Thyroid gland (tissue), 4 donors: ENCODE measurements at regions not wholly inside any gene's neighbourhood (a gene's known extent, or its start where the extent isn't known, plus 50 kb on each side); places are given as distances from the start of the nearest gene placed in this dataset.

Source experiments
- POLR2A ChIP-seq, 2 donors: fragments of 450-650 bp; IDR thresholded peaks; one replicate each; pipeline ENCODE4 v1.6.1; 2017; ENCODE audit warnings: antibody characterized with exemption in 2 of 2, mild to moderate bottlenecking in 2 of 2, moderate library complexity in 1 of 2
- TF ChIP-seq, protein P1 (sequence below), 6 experiments: fragments of 200-600 bp in 3 of 6; fragments of 450-650 bp in 3 of 6; sonication (generic) in 3 of 6; IDR thresholded peaks; one replicate each; pipeline ENCODE4 v1.5.1; 2016 to 2019; ENCODE audit warnings: antibody characterized with exemption in 6 of 6, mild to moderate bottlenecking in 2 of 6, inconsistent platforms in 1 of 6, moderate library complexity in 1 of 6

GRCh38 chr11:92342886-92343285 lies 118.3 kb downstream of the FAT3 start:
- TF ChIP-seq, protein P1, sequence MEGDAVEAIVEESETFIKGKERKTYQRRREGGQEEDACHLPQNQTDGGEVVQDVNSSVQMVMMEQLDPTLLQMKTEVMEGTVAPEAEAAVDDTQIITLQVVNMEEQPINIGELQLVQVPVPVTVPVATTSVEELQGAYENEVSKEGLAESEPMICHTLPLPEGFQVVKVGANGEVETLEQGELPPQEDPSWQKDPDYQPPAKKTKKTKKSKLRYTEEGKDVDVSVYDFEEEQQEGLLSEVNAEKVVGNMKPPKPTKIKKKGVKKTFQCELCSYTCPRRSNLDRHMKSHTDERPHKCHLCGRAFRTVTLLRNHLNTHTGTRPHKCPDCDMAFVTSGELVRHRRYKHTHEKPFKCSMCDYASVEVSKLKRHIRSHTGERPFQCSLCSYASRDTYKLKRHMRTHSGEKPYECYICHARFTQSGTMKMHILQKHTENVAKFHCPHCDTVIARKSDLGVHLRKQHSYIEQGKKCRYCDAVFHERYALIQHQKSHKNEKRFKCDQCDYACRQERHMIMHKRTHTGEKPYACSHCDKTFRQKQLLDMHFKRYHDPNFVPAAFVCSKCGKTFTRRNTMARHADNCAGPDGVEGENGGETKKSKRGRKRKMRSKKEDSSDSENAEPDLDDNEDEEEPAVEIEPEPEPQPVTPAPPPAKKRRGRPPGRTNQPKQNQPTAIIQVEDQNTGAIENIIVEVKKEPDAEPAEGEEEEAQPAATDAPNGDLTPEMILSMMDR (IDR thresholded peaks at IDR 0.05): no peak
- TF ChIP-seq POLR2A (IDR thresholded peaks at IDR 0.05): no peak
